Activated T-cell treated with anti-CD3 and anti-CD28 coated beads, Interleukin-2, amount 50 U/mL, for 4 hours (primary cell): ENCODE measurements at regions not wholly inside any gene's neighbourhood (a gene's known extent, or its start where the extent isn't known, plus 50 kb on each side); places are given as distances from the start of the nearest gene placed in this dataset.
A peak's percentile ranks its signal among the peaks of the same experiment; 100 is the strongest.
"Not testable (repeated sequence)": the region's sequence is repeated elsewhere in the genome, so short reads cannot be mapped to it uniquely, and the experiment has no call there.

Source experiments
- ATAC-seq, 2 donors: fragments of 200-7000 bp; cut with Tn5 transposase; one replicate each; pipeline ENCODE4 v1.10.0; 2021
- DNase-seq: peaks from one replicate; pipeline ENCODE4 v3.0.0-alpha.2; 2020
- H3K27me3 Mint-ChIP-seq: one replicate; pipeline ENCODE4 v1.8.0; 2021; ENCODE audit warnings: low read depth, mixed read lengths
- H3K36me3 Mint-ChIP-seq: one replicate; pipeline ENCODE4 v1.8.0; 2022; ENCODE audit warnings: mixed read lengths; ENCODE audit not compliant: insufficient read depth
- H3K4me1 Mint-ChIP-seq: one replicate; pipeline ENCODE4 v1.8.0; 2021; ENCODE audit warnings: low read depth, mixed read lengths
- H3K4me3 Mint-ChIP-seq: one replicate; pipeline ENCODE4 v1.8.0; 2021; ENCODE audit warnings: mild to moderate bottlenecking, moderate library complexity, mixed read lengths
- H3K9me3 Mint-ChIP-seq: one replicate; pipeline ENCODE4 v1.8.0; 2021; ENCODE audit warnings: mixed read lengths

- H3K27me3 Mint-ChIP-seq, result no peaks in the 10 kb centered on the region
Measured at GRCh38 chr10:34957531-34957930, 132.6 kb downstream of the CUL2 start.

DNA sequence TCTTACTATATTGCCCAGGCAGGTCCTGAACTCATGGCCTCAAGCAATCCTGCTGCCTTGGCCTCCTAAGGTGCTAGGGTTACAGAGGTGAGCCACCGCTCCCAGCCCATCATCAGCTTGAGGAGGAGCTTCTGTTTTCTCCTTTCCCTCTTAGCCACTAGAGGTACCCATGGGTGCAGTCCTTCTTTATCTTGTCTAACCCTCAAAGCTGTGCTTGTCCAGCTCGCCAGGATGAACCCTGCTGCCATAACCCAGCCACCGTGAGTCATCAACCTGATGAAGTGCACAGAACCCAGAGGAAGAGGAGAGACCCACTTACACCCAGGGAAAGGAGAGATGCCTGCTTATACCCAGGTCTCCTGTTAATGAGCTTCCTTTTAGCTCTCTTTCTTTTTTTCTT, 133.4 kb downstream of the CUL2 start:
- no peak for DNase-seq
- Mint-ChIP-seq H3K4me1 (no peaks in the 10 kb centered on the region), H3K4me3 (no peak overlapping the region), H3K9me3 (no peaks in the 10 kb centered on the region), H3K36me3 (no peaks in the 10 kb centered on the region), H3K27me3 (no peaks in the 10 kb centered on the region)
- no peak for ATAC-seq

More at GRCh38 chr10:34957531-34957930, 132.6 kb downstream of the CUL2 start:
- DNase-seq (no peak), ATAC-seq (peak in 1 of 2 donors; percentile 23)
- Mint-ChIP-seq H3K4me3 (no peak overlapping the region), H3K4me1 (no peaks in the 10 kb centered on the region), H3K36me3 (no peaks in the 10 kb centered on the region), H3K9me3 (no peaks in the 10 kb centered on the region)

DNA sequence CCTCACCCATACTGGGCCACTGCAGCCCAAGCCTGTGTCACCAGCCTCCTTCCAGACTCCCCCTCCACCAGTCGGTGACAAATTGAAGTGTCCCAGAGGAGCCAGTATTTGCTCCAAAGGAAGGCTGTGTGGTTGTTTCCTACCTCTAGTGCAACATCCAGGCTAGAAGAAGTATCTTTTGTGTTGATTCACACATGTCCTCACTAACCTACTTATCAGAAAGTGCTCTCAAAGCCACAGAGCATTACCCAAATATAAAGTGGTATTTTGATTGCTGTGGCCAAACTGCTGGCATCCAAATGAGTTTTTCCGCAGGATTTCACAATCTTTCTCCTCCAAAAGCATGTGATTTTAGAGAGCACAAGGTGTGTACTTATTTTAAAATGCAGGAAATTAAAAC, 134.8 kb downstream of the CUL2 start:
- Mint-ChIP-seq H3K27me3 (no peaks in the 10 kb centered on the region), H3K36me3 (no peaks in the 10 kb centered on the region), H3K9me3 (no peaks in the 10 kb centered on the region), H3K4me3 (no peak overlapping the region), H3K4me1 (no peaks in the 10 kb centered on the region)
- no peak for ATAC-seq
- no peak for DNase-seq

DNA sequence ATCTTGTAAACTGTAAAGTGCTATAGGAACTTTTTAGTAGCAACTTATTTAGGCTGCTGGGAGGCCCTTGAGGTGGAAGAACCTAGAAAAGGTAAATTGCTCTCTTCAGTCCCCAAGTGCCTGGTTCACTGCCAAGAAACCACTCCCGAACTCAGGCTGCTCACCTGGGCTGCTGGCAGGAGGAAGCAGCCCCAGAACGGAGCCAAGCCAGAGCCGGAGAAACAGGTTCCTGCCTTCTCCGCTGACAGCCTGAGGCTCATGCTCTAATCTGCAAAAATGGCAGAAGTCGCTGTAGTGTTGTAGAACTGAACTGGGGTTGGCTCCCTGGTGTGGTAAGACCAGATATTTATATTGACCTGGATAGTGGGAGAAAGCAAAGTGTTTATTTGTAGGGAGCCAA, 136.0 kb downstream of the CUL2 start:
- Mint-ChIP-seq H3K4me1 (no peaks in the 10 kb centered on the region), H3K27me3 (no peaks in the 10 kb centered on the region), H3K4me3 (no peak overlapping the region), H3K9me3 (no peaks in the 10 kb centered on the region), H3K36me3 (no peaks in the 10 kb centered on the region)
- DNase-seq, result no peak
- no peak for ATAC-seq

DNA sequence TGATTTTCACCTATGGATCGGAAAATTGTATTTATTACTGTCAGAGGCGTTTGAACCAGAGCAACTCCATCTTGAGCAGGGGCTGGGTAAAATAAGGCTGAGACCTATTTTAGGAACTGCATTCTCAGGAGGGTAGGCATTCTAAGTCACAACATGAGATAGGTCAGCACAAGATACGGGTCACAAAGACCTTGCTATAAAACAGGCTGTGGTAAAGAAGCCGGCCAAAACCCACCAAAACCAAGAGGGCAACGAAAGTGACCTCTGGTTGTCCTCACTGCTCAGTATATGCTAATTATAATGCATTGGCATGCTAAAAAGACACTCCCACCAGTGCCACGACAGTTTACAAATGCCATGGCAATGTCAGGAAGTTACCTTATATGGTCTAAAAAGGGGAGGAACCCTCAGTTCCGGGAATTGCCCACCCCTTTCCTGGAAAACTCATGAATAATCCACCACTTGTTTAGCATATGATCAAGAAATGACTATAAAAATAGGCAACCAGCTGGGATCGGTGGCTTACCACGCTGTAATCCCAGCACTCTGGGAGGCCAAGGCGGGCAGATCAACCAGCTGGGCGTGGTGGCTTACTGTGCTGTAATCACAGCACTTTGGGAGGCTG, 136.3 kb upstream of the PARD3 start:
- H3K4me1 Mint-ChIP-seq, DNase-seq, H3K4me3 Mint-ChIP-seq, H3K27me3 Mint-ChIP-seq, H3K36me3 Mint-ChIP-seq, H3K9me3 Mint-ChIP-seq: not testable (repeated sequence)
- peak; percentile 43 to 46 for ATAC-seq

- not testable (repeated sequence) for ATAC-seq, H3K9me3 Mint-ChIP-seq, H3K36me3 Mint-ChIP-seq, H3K4me1 Mint-ChIP-seq, H3K27me3 Mint-ChIP-seq, DNase-seq, H3K4me3 Mint-ChIP-seq
Measured at GRCh38 chr10:34945951-34946522, 130.9 kb upstream of the PARD3 start.

DNA sequence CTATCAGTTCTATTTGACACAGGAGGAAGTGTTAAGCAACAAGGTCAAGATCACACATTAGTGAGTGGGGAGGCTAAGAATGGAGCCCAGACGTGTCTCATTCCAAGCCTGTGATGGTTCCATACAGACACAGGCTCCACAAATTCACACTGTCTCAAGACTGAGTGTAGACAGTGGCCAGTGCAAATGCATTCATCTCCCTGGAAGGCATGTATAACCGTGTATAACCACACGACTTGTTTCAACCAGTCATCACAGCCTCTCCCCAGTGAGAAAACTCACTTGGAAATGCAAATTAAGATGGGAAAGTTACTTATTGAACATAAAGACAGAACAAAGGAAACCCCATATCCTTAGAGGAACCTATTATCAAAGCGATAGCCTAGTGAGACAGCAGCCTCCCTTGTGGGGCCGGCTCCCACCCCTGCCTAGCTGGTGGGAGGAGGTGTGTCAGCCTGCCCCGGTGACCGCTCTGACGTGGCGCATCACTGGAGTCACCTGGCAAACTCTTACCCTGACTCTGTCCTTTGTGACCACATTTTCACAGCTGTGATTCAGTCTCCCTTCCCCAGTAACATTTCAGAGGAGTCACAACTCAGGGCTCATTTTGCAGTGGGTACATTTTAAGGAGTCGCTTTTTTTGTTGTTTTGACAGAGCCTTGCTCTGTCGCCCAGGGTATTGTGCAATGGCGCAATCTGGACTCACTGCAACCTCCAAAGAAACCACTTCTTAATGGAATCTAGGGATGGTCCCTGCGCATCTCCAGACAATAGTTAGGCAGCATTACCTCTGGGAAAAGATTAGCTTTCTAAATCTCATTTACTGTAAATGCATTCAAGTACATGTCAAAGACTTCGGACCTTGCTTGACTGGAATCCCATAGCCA, 126.6 kb upstream of the PARD3 start:
- ATAC-seq, result no peak
- Mint-ChIP-seq H3K4me1 (no peaks in the 10 kb centered on the region), H3K4me3 (no peak overlapping the region)

DNA sequence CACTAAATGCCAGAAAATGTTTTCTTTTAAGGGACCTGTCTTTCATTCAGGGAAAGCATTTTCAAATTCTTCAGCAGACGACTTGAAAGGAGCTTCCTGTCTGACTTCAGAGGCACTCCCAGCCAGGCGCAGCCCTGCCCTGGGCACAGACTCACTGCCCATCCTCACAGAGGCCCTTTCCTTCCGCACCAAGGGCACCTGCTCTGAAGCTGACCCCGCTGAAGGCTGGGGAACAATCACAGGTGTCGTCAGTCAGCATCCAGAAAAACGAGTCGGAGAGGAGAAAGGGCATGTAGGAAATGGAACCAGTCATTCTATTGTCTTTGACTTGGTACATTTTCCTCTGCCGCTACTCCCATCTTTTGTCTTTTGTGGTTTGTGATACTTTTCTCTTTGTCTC, 125.3 kb upstream of the PARD3 start:
- no peaks in the 10 kb centered on the region for H3K36me3 Mint-ChIP-seq
- ATAC-seq, result no peak
- peaks cover 3% of the 10 kb centered on the region for H3K27me3 Mint-ChIP-seq
- no peak overlapping the region for H3K4me3 Mint-ChIP-seq
- no peak for DNase-seq
- no peaks in the 10 kb centered on the region for H3K4me1 Mint-ChIP-seq
- no peaks in the 10 kb centered on the region for H3K9me3 Mint-ChIP-seq

More for the DNA sequence above, 126.6 kb upstream of the PARD3 start:
- no peaks in the 10 kb centered on the region for H3K9me3 Mint-ChIP-seq
- no peaks in the 10 kb centered on the region for H3K36me3 Mint-ChIP-seq
- no peak for DNase-seq
- H3K27me3 Mint-ChIP-seq, result peaks cover 3% of the 10 kb centered on the region

DNA sequence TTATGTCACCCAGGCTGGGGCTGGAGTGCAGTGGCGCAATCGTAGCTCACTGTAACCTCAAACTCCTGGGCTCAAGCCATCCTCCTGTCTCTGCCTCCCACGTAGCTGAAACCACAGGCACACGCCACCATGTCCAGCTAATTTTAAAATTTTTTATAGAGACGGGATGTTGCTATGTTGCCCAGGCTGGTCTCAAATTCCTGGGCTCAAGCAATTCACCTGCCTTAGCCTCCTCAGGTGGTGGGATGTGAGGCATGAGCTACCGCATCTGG, 123.2 kb upstream of the PARD3 start:
- Mint-ChIP-seq H3K27me3 (peaks cover 3% of the 10 kb centered on the region), H3K4me3 (no peak overlapping the region), H3K9me3 (no peaks in the 10 kb centered on the region), H3K36me3 (no peaks in the 10 kb centered on the region), H3K4me1 (no peaks in the 10 kb centered on the region)
- ATAC-seq (no peak), DNase-seq (no peak)

DNA sequence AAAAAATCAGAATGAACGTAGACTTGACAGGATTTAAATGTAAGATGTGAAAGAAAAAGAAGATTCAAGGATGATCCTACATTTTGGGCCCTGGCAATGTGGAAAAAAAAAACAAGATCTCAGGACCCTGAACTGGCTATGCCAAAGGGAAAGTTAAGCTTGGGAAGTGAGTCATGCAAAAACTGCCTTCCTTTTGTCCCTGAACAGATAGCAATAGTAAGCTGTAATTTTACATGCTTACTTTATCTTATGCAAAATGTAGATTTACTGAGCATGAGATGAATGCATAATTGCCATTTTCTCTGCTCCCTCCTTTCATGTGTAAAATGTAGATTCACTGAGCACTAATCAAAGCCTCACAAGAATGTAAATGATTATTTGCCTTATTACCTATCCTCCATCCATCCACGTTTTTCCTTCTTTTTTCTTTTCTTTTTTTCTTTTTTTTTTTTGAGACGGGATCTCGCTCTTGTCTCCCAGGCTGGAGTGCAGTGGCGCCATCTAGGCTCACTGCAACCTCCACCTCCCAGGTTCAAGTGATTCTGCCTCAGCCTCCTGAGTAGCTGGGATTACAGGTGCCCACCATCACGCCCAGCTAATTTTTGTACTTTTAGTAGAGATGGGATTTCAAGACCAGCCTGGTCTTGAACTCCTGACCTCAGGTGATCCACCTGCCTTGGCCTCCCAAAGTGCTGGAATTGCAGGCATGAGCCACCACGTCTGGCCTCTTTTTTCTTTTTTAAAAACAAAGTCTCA, 122.7 kb upstream of the PARD3 start:
- not testable (repeated sequence) for H3K9me3 Mint-ChIP-seq, H3K4me1 Mint-ChIP-seq, H3K4me3 Mint-ChIP-seq, H3K36me3 Mint-ChIP-seq, DNase-seq, ATAC-seq, H3K27me3 Mint-ChIP-seq

DNA sequence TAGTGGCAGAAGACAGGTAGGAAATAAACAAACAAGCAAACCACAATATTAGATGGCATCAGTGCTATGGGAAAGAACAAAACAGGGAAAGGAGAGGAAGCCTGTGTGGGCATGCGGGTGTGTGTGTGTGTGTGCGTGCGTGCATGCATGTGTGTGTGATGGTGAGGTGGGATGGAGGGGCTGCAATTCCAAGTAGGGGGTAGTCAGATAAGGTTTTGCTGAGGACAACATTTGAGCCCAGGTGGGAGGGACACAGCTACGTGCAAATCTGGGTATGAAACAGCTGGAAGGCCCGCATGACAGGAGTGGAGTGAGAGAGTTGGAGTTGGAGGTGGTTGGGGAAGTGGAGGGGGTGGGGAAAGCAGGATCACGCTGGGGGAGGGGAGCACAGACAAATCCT, 121.0 kb upstream of the PARD3 start:
- Mint-ChIP-seq H3K27me3 (no peaks in the 10 kb centered on the region), H3K4me3 (no peak overlapping the region), H3K9me3 (no peaks in the 10 kb centered on the region), H3K4me1 (no peaks in the 10 kb centered on the region), H3K36me3 (no peaks in the 10 kb centered on the region)
- ATAC-seq (no peak), DNase-seq (no peak)

DNA sequence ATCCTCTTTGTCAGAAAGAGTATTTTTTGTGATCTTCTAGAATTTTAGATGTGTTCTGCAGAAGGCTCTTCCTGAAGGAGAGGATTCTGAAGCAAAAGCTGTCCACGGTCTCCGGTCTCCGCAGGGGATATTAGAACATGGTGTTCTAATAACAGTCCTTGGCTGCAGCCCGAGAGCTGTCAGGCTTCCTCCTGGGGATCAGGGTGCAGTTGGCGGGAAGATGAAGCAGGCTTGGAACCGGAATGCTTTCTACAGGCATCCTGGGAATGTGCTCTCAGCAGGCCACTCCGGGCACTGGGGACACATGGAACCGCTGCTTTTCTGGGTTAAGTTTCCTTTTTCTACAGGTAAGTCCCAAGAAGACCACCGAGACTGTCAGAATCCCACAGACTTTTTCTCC, 118.6 kb upstream of the PARD3 start:
- H3K27me3 Mint-ChIP-seq, result no peaks in the 10 kb centered on the region
- DNase-seq (no peak), ATAC-seq (no peak)
- no peaks in the 10 kb centered on the region for H3K4me1 Mint-ChIP-seq
- no peaks in the 10 kb centered on the region for H3K36me3 Mint-ChIP-seq
- H3K9me3 Mint-ChIP-seq, result no peaks in the 10 kb centered on the region
- H3K4me3 Mint-ChIP-seq, result no peak overlapping the region

DNA sequence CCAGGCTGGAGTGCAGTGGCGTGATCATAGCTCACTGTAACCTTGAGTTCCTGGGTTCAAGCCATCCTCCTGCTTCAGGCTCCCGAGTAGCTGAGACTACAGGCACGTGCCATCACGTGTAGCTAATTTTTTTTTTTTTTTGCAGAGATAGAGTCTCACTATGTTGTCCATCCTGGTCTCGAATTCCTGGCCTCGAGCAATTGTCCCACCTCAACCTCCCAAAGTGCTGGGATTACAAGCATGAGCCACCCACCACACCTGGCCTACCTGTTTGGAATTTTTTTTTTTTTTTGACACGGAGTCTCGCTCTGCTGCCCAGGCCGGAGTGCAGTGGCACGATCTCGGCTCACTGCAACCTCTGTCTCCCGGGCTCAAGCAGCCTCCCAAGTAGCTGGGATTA, 117.1 kb upstream of the PARD3 start:
- no peaks in the 10 kb centered on the region for H3K27me3 Mint-ChIP-seq
- DNase-seq (no peak), ATAC-seq (no peak)
- no peaks in the 10 kb centered on the region for H3K36me3 Mint-ChIP-seq
- H3K9me3 Mint-ChIP-seq, result no peaks in the 10 kb centered on the region
- H3K4me3 Mint-ChIP-seq, result no peak overlapping the region
- no peaks in the 10 kb centered on the region for H3K4me1 Mint-ChIP-seq

- H3K4me3 Mint-ChIP-seq, result no peak overlapping the region
- DNase-seq (no peak), ATAC-seq (no peak)
- H3K9me3 Mint-ChIP-seq, result no peaks in the 10 kb centered on the region
- H3K36me3 Mint-ChIP-seq, result no peaks in the 10 kb centered on the region
- H3K4me1 Mint-ChIP-seq, result no peaks in the 10 kb centered on the region
- H3K27me3 Mint-ChIP-seq, result no peaks in the 10 kb centered on the region
Measured at GRCh38 chr10:34931216-34931615, 116.1 kb upstream of the PARD3 start.
